OCI-LY7 (cell line): ENCODE measurements at regions not wholly inside any gene's neighbourhood (a gene's known extent, or its start where the extent isn't known, plus 50 kb on each side); places are given as distances from the start of the nearest gene placed in this dataset.

Source experiments
- CTCF ChIP-seq: fragments of 200-600 bp; sonication (generic); conservative IDR thresholded peaks from 2 replicates; pipeline ENCODE4 v1.5.1; 2014; ENCODE audit warnings: mild to moderate bottlenecking, antibody characterized with exemption, low read length, moderate library complexity, mixed read lengths
- EZH2phosphoT487 ChIP-seq: fragments of 200-600 bp; sonication (generic); IDR thresholded peaks from 2 replicates; pipeline ENCODE4 v1.6.1; 2018; ENCODE audit warnings: low read depth, borderline replicate concordance, mild to moderate bottlenecking, mixed run types, antibody characterized with exemption, low read length, moderate library complexity, mixed read lengths

GRCh38 chr15:93477188-93477587, 388.2 kb upstream of the RGMA start:
- TF ChIP-seq CTCF, result no peak
- no peak for TF ChIP-seq EZH2phosphoT487
